ENCODE measurements at regions not wholly inside any gene's neighbourhood (a gene's known extent, or its start where the extent isn't known, plus 50 kb on each side); places are given as distances from the start of the nearest gene placed in this dataset.
"Not testable (repeated sequence)": the region's sequence is repeated elsewhere in the genome, so short reads cannot be mapped to it uniquely, and the experiment has no call there.

DNA sequence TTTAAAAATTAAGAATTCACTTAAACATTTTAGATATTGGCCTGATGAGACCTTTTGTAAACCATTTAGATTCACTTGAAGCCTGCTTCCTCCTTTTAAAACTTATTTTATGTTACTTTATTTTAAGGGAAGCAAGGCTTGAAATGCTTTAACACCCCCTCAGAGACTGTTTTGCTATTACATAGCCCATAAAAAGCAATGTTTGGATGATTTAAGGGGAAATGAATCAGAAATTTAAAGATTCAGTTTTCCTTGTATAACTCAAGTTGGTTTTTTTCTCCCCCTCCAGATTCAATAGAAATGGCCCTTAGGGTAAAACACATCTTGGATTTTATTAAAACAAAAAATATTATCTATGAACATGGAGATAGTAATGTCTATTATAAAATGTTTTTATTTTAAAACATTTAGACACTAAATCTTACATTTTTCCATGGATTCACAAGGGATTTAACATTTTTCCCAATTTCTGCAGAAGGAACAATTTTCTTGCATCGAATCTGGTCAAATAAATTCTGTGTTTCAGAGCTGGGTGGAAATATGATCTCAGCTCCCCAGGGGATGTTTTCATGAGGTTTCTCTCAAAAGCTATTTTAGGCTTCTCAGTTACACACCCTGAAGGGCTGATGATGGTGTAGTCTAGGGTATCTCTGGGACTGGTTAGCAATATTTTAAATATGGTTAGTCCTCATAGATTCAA, 69.3 kb upstream of the WARS2 start:
- TF ChIP-seq, protein P1, sequence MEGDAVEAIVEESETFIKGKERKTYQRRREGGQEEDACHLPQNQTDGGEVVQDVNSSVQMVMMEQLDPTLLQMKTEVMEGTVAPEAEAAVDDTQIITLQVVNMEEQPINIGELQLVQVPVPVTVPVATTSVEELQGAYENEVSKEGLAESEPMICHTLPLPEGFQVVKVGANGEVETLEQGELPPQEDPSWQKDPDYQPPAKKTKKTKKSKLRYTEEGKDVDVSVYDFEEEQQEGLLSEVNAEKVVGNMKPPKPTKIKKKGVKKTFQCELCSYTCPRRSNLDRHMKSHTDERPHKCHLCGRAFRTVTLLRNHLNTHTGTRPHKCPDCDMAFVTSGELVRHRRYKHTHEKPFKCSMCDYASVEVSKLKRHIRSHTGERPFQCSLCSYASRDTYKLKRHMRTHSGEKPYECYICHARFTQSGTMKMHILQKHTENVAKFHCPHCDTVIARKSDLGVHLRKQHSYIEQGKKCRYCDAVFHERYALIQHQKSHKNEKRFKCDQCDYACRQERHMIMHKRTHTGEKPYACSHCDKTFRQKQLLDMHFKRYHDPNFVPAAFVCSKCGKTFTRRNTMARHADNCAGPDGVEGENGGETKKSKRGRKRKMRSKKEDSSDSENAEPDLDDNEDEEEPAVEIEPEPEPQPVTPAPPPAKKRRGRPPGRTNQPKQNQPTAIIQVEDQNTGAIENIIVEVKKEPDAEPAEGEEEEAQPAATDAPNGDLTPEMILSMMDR (IDR thresholded peaks at IDR 0.05) = no peak
- ATAC-seq = no peak
- H3K4me1 ChIP-seq = no peaks in the 10 kb centered on the region

DNA sequence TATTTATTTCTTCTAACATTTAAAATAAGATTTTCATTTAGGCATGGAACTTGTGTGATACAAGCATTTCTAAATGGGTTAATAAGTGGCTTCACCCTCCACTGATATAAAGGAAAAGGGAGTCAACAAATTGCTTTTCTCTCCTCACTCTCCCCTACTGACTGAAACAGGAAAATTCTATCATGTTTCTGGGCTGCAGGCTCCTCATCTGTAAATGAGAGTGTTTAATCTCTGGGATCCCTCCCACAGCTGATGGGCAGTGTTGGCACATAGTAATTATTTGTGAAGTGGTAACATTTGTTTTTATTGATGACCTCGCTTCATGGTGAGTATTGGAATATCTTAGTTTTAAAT, 69.8 kb upstream of the WARS2 start:
- Histone ChIP-seq H3K4me3 (no peak overlapping the region), H3K27ac (no peak overlapping the region), H3K9me3 (no peaks in the 10 kb centered on the region), H3K27me3 (ENCODE audit: insufficient read depth in 3 of 3, low read length in 2 of 3) (peaks cover 0 to 1% (median 0%) of the 10 kb centered on the region in 3 donors), H3K36me3 (ENCODE audit: insufficient read depth in 1 of 2, low read depth in 1 of 2) (no peaks in the 10 kb centered on the region), H3K4me1 (no peaks in the 10 kb centered on the region)
- no peak for DNase-seq
- 95 to 97% (median 96%) methylated on average over 1 of the region's 1 CpG for WGBS, 3 donors
- intact Hi-C loops (cut with DNase I) = no loop called here
- ATAC-seq = no peak
- TF ChIP-seq, protein P1 (IDR thresholded peaks at IDR 0.05) = no peak

More for the DNA sequence above, 69.3 kb upstream of the WARS2 start:
- WGBS, 3 donors = 21 to 34% (median 30%) methylated on average over 1 of the region's 1 CpG
- no peak for DNase-seq
- no peaks in the 10 kb centered on the region for H3K36me3 ChIP-seq (ENCODE audit: insufficient read depth in 1 of 2, low read depth in 1 of 2)
- peaks cover 0 to 1% (median 0%) of the 10 kb centered on the region in 3 donors for H3K27me3 ChIP-seq (ENCODE audit: insufficient read depth in 3 of 3, low read length in 2 of 3)
- intact Hi-C loops (cut with DNase I) = no loop called here
- no peak overlapping the region for H3K27ac ChIP-seq
- H3K9me3 ChIP-seq = no peaks in the 10 kb centered on the region
- H3K4me3 ChIP-seq = no peak overlapping the region

DNA sequence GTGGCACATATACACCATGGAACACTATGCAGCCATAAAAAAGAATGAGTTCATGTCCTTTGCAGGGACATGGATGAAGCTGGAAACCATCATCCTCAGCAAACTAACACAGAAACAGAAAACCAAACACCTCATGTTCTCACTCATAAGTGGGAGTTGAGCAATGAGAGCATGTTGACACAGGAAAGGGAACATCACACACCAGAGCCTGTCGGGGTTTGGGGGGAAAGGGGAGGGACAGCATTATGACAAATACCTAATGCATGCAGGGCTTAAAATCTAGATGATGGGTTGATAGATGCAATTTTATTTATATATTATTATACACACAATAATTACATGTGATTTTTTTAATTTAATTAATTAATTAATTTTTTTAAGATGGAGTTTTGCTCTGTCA, 72.8 kb upstream of the WARS2 start:
- H3K36me3 ChIP-seq (ENCODE audit: insufficient read depth in 1 of 2, low read depth in 1 of 2); ATAC-seq; H3K4me1 ChIP-seq; H3K9me3 ChIP-seq; DNase-seq; H3K27ac ChIP-seq; intact Hi-C loops (cut with DNase I); H3K27me3 ChIP-seq (ENCODE audit: insufficient read depth in 3 of 3, low read length in 2 of 3); H3K4me3 ChIP-seq: not testable (repeated sequence)
- 85 to 98% (median 88%) methylated on average over 1 of the region's 1 CpG for WGBS, 3 donors

DNA sequence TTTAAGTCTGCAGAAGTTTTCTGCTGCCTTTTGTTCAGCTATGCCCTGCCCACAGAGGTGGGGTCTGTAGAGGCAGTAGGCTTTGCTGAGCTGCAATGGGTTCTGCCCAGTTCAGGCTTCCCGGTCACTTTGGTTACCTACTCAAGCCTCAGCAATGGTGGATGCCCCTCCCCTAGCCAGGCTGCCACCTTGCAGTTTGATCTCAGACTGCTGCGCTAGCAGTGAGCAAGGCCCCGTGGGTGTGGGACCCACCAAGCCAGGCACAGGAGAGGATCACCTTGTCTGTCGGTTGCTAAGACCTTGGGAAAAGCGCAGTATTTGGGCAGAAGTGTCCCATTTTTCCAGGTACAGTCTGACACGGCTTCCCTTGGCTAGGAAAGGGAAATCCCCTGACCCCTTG, 74.5 kb upstream of the WARS2 start:
- WGBS, 3 donors = 89 to 94% (median 91%) methylated on average over 6 of the region's 6 CpGs
- H3K9me3 ChIP-seq; ATAC-seq; H3K27me3 ChIP-seq (ENCODE audit: insufficient read depth in 3 of 3, low read length in 2 of 3); intact Hi-C loops (cut with DNase I); H3K4me1 ChIP-seq; H3K27ac ChIP-seq; H3K36me3 ChIP-seq (ENCODE audit: insufficient read depth in 1 of 2, low read depth in 1 of 2); DNase-seq; H3K4me3 ChIP-seq: not testable (repeated sequence)

DNA sequence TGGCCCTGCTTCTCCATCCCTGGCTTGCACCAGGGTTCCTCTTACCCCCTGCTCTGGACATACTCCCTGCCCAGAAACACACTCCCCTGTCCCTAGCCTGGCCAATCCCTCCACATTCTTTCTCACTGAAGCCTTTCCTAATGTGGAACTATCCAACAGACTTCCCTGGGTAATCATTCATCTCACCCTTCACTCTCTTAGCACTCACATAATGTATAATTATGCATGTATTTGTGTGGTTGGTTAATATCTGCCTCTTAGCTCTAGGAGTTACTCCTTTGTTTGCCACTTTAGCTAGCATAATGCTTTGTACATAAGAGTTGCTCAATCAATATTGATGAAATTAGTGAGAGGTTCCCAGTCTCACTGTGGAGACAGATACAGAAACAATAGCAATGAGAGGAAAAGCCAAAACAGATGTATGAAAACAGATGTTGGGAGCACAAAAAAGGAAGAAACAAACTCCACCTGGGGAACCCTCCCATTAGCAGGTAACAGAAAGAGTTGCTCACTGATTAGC, 76.9 kb upstream of the WARS2 start:
- H3K9me3 ChIP-seq = no peaks in the 10 kb centered on the region
- no peak for ATAC-seq

More for the DNA sequence above, 76.9 kb upstream of the WARS2 start:
- no peaks in the 10 kb centered on the region for H3K4me1 ChIP-seq
- H3K4me3 ChIP-seq = no peak overlapping the region
- intact Hi-C loops (cut with DNase I) = no loop called here
- no peak overlapping the region for H3K27ac ChIP-seq
- peaks cover 0 to 7% of the 10 kb centered on the region in 2 donors for H3K36me3 ChIP-seq (ENCODE audit: insufficient read depth in 1 of 2, low read depth in 1 of 2)
- TF ChIP-seq, protein P1 (IDR thresholded peaks at IDR 0.05) = no peak
- no peaks in the 10 kb centered on the region for H3K27me3 ChIP-seq (ENCODE audit: insufficient read depth in 3 of 3, low read length in 2 of 3)
- DNase-seq = no peak
